Ascending aorta (tissue), 2 donors: ENCODE measurements at regions not wholly inside any gene's neighbourhood (a gene's known extent, or its start where the extent isn't known, plus 50 kb on each side); places are given as distances from the start of the nearest gene placed in this dataset.

Source experiments
- DNase-seq, 2 donors: peaks; one replicate each; pipeline ENCODE4 v3.0.0-alpha.2; 2019; ENCODE audit warnings: low spot score in 2 of 2
- H3K27ac ChIP-seq, 2 donors: fragments of 200-600 bp; sonication (generic); one replicate each; pipeline ENCODE4 v1.5.1; 2016 to 2017; ENCODE audit warnings: mild to moderate bottlenecking in 1 of 2
- H3K27me3 ChIP-seq: fragments of 200-600 bp; sonication (generic); one replicate; pipeline ENCODE4 v1.5.1; 2017
- H3K36me3 ChIP-seq, 2 donors: fragments of 200-600 bp; sonication (generic); one replicate each; pipeline ENCODE4 v1.5.1; 2016
- H3K4me1 ChIP-seq, 2 donors: fragments of 200-600 bp; sonication (generic); one replicate each; pipeline ENCODE4 v1.5.1; 2016 to 2017; ENCODE audit warnings: mild to moderate bottlenecking in 1 of 2
- H3K4me3 ChIP-seq, 2 donors: fragments of 200-600 bp; sonication (generic); one replicate each; pipeline ENCODE4 v1.5.1; 2016 to 2017; ENCODE audit warnings: mild to moderate bottlenecking in 1 of 2
- H3K9me3 ChIP-seq, 2 donors: fragments of 200-600 bp; sonication (generic); one replicate each; pipeline ENCODE4 v1.5.1; 2016
- CTCF ChIP-seq, 3 experiments: fragments of 200-600 bp in 2 of 3; fragments of 450-650 bp in 1 of 3; sonication (generic) in 2 of 3; IDR thresholded peaks; one replicate each; pipeline ENCODE4 v1.5.1; 2016 to 2019; ENCODE audit warnings: antibody characterized with exemption in 3 of 3, mild to moderate bottlenecking in 1 of 3, moderate library complexity in 1 of 3
- intact Hi-C: fragments of 100-400 bp; cut with DNase I; formaldehyde crosslinking; loops from one replicate; pipeline ENCODE4 v1.15.1; 2023

DNA sequence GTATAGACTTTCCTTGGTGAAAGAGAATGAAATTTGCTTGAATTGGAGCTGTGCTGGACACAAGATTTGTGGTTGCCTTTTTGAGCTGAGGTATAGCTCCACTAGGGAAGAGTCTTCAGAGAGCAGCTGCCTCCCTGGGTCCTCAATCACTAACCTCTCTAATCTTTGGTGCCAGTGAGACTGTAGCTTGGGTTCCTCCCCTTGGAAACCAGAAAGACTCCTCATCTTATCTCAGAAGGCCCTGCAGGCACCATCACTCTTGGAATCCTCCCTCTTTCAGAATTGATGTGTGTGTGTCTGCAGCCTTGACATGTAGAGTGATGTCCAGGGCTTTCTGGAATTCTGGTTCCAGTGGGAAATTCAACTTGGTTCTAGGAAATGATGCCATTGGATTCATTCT lies 426.5 kb downstream of the RPS24 start:
- no peak for TF ChIP-seq CTCF (IDR thresholded peaks at IDR 0.05)
- H3K27me3 ChIP-seq = no peaks in the 10 kb centered on the region
- no peaks in the 10 kb centered on the region for H3K36me3 ChIP-seq
- no peak overlapping the region for H3K4me3 ChIP-seq
- H3K27ac ChIP-seq = no peak overlapping the region
- intact Hi-C loops = no loop called here
- no peaks in the 10 kb centered on the region for H3K9me3 ChIP-seq
- H3K4me1 ChIP-seq = no peaks in the 10 kb centered on the region
- DNase-seq = no peak

DNA sequence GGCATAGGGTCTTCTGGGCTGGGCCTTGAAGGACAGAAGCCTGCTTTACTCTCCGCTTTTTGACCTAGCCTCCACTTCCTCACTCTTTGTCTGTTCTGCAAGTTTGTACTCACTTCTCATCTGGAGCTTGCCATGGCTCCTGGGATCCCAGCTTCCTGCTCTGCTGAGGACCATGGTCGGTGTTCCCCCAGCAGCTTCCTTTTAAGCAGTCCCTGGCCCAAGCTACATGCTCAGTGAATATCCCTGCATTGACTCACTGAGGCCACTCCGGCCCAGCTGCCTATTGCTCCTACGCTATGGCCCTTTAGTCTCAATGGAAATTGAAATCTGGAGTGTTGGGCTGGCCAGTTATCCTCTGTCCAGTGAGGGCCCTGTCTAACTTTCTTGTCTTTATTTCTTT lies 427.7 kb downstream of the RPS24 start:
- no peak for DNase-seq
- Histone ChIP-seq H3K36me3 (no peaks in the 10 kb centered on the region), H3K27me3 (no peaks in the 10 kb centered on the region), H3K9me3 (no peaks in the 10 kb centered on the region), H3K4me3 (no peak overlapping the region), H3K27ac (no peak overlapping the region), H3K4me1 (no peaks in the 10 kb centered on the region)
- TF ChIP-seq CTCF (IDR thresholded peaks at IDR 0.05) = no peak
- intact Hi-C loops = no loop called here

GRCh38 chr10:78462176-78462575 lies 428.5 kb downstream of the RPS24 start:
- intact Hi-C loops = no loop called here
- H3K27me3 ChIP-seq = no peaks in the 10 kb centered on the region
- peak in 1 of 2 donors; percentile 27 for DNase-seq

GRCh38 chr10:78462726-78463228 lies 429.1 kb downstream of the RPS24 start:
- Histone ChIP-seq H3K4me3 (no peak overlapping the region), H3K9me3 (no peaks in the 10 kb centered on the region), H3K27me3 (no peaks in the 10 kb centered on the region), H3K36me3 (no peaks in the 10 kb centered on the region), H3K4me1 (no peaks in the 10 kb centered on the region), H3K27ac (no peak overlapping the region)
- no peak for TF ChIP-seq CTCF (IDR thresholded peaks at IDR 0.05)
- intact Hi-C loops = no loop called here
- no peak for DNase-seq

More at GRCh38 chr10:78462176-78462575, 428.5 kb downstream of the RPS24 start:
- no peak overlapping the region for H3K4me3 ChIP-seq
- H3K4me1 ChIP-seq = no peaks in the 10 kb centered on the region
- H3K9me3 ChIP-seq = no peaks in the 10 kb centered on the region
- H3K36me3 ChIP-seq = no peaks in the 10 kb centered on the region
- no peak overlapping the region for H3K27ac ChIP-seq
- TF ChIP-seq CTCF (IDR thresholded peaks at IDR 0.05) = no peak

GRCh38 chr10:78464118-78464855 lies 430.6 kb downstream of the RPS24 start:
- no peaks in the 10 kb centered on the region for H3K4me1 ChIP-seq
- H3K4me3 ChIP-seq = no peak overlapping the region

More at GRCh38 chr10:78464118-78464855, 430.6 kb downstream of the RPS24 start:
- Histone ChIP-seq H3K27ac (no peak overlapping the region), H3K36me3 (no peaks in the 10 kb centered on the region), H3K27me3 (no peaks in the 10 kb centered on the region), H3K9me3 (no peaks in the 10 kb centered on the region)
- intact Hi-C loops = no loop called here
- peak in 1 of 2 donors; percentile 57 for DNase-seq
- TF ChIP-seq CTCF (IDR thresholded peaks at IDR 0.05) = no peak
